ENCODE measurements at regions not wholly inside any gene's neighbourhood (a gene's known extent, or its start where the extent isn't known, plus 50 kb on each side); places are given as distances from the start of the nearest gene placed in this dataset.

DNA sequence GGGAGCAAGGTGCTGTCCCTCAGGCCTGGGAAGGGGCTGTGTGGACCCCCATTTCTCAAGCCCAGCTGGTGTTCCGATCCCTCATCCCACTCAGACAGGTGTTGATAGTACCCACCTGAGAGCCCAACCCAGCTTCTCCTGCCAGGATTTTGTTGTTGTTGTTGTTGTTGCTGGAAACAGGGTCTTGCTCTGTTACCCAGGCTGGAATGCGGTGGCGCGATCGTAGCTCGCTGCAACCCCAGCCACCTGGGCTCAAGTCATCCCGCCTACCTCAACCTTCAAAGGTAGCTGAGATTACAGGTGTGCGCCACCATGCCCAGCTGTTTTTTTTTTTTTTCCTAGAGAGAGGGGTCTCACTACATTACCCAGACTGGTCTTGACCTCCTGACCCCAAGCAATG is 209.9 kb downstream of the PHETA1 start:
- H3K27me3 ChIP-seq (ENCODE audit: control insufficient read depth, low read length) = no peaks in the 10 kb centered on the region
- TF ChIP-seq, protein P1, sequence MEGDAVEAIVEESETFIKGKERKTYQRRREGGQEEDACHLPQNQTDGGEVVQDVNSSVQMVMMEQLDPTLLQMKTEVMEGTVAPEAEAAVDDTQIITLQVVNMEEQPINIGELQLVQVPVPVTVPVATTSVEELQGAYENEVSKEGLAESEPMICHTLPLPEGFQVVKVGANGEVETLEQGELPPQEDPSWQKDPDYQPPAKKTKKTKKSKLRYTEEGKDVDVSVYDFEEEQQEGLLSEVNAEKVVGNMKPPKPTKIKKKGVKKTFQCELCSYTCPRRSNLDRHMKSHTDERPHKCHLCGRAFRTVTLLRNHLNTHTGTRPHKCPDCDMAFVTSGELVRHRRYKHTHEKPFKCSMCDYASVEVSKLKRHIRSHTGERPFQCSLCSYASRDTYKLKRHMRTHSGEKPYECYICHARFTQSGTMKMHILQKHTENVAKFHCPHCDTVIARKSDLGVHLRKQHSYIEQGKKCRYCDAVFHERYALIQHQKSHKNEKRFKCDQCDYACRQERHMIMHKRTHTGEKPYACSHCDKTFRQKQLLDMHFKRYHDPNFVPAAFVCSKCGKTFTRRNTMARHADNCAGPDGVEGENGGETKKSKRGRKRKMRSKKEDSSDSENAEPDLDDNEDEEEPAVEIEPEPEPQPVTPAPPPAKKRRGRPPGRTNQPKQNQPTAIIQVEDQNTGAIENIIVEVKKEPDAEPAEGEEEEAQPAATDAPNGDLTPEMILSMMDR (IDR thresholded peaks at IDR 0.05; ENCODE audit: low read depth, low read length, poor library complexity, severe bottlenecking) = no peak
- no peak for TF ChIP-seq EZH2phosphoT487 (IDR thresholded peaks at IDR 0.05; ENCODE audit: borderline replicate concordance, low read length)
- H3K36me3 ChIP-seq (ENCODE audit: control insufficient read depth, low read length) = no peaks in the 10 kb centered on the region

GRCh38 chr12:111157486-111157885 is 211.4 kb downstream of the PHETA1 start:
- Histone ChIP-seq H3K27me3 (ENCODE audit: control insufficient read depth, low read length) (no peaks in the 10 kb centered on the region), H3K9me3 (ENCODE audit: control insufficient read depth, insufficient read depth, low read length) (no peaks in the 10 kb centered on the region), H3K4me3 (ENCODE audit: low read length) (no peak overlapping the region), H3K9me2 (replicated peaks; ENCODE audit: control insufficient read depth, low read length) (no peaks in the 10 kb centered on the region), H3K36me3 (ENCODE audit: control insufficient read depth, low read length) (no peaks in the 10 kb centered on the region), H3K27ac (ENCODE audit: low read depth, low read length) (no peak overlapping the region), H3K4me1 (ENCODE audit: control insufficient read depth, low read length) (no peaks in the 10 kb centered on the region), H3K79me2 (ENCODE audit: control insufficient read depth, low read length) (no peaks in the 10 kb centered on the region), H4K20me1 (ENCODE audit: control insufficient read depth, insufficient read depth, low read depth, low read length) (no peaks in the 10 kb centered on the region), H3K4me2 (ENCODE audit: low read length) (no peak overlapping the region), H3F3A (ENCODE audit: control insufficient read depth, insufficient read depth) (no peaks in the 10 kb centered on the region)
- TF ChIP-seq, protein P1 (IDR thresholded peaks at IDR 0.05; ENCODE audit: low read depth, low read length, poor library complexity, severe bottlenecking) = no peak
- TF ChIP-seq EZH2phosphoT487 (IDR thresholded peaks at IDR 0.05; ENCODE audit: borderline replicate concordance, low read length) = no peak

More for the DNA sequence above, 209.9 kb downstream of the PHETA1 start:
- no peaks in the 10 kb centered on the region for H3K4me1 ChIP-seq (ENCODE audit: control insufficient read depth, low read length)
- H3K79me2 ChIP-seq (ENCODE audit: control insufficient read depth, low read length) = no peaks in the 10 kb centered on the region
- H4K20me1 ChIP-seq (ENCODE audit: control insufficient read depth, insufficient read depth, low read depth, low read length) = no peaks in the 10 kb centered on the region
- H3F3A ChIP-seq (ENCODE audit: control insufficient read depth, insufficient read depth) = no peaks in the 10 kb centered on the region
- no peak overlapping the region for H3K4me3 ChIP-seq (ENCODE audit: low read length)
- no peak overlapping the region for H3K4me2 ChIP-seq (ENCODE audit: low read length)
- no peaks in the 10 kb centered on the region for H3K9me2 ChIP-seq (replicated peaks; ENCODE audit: control insufficient read depth, low read length)
- H3K27ac ChIP-seq (ENCODE audit: low read depth, low read length) = no peak overlapping the region
- H3K9me3 ChIP-seq (ENCODE audit: control insufficient read depth, insufficient read depth, low read length) = no peaks in the 10 kb centered on the region

- Histone ChIP-seq H3K4me1 (ENCODE audit: control insufficient read depth, low read length) (no peaks in the 10 kb centered on the region), H3K27ac (ENCODE audit: low read depth, low read length) (no peak overlapping the region), H3K79me2 (ENCODE audit: control insufficient read depth, low read length) (no peaks in the 10 kb centered on the region), H3K9me3 (ENCODE audit: control insufficient read depth, insufficient read depth, low read length) (no peaks in the 10 kb centered on the region), H3K4me3 (ENCODE audit: low read length) (no peak overlapping the region), H3F3A (ENCODE audit: control insufficient read depth, insufficient read depth) (no peaks in the 10 kb centered on the region), H4K20me1 (ENCODE audit: control insufficient read depth, insufficient read depth, low read depth, low read length) (no peaks in the 10 kb centered on the region), H3K4me2 (ENCODE audit: low read length) (no peak overlapping the region), H3K27me3 (ENCODE audit: control insufficient read depth, low read length) (peaks cover 3% of the 10 kb centered on the region; the same call in 1 of the 2 replicates), H3K36me3 (ENCODE audit: control insufficient read depth, low read length) (no peaks in the 10 kb centered on the region), H3K9me2 (replicated peaks; ENCODE audit: control insufficient read depth, low read length) (no peaks in the 10 kb centered on the region)
- no peak for TF ChIP-seq EZH2phosphoT487 (IDR thresholded peaks at IDR 0.05; ENCODE audit: borderline replicate concordance, low read length)
- TF ChIP-seq, protein P1 (IDR thresholded peaks at IDR 0.05; ENCODE audit: low read depth, low read length, poor library complexity, severe bottlenecking) = no peak
Observed at GRCh38 chr12:111156304-111156703, 212.6 kb downstream of the PHETA1 start.
